HEK293T (cell line): ENCODE measurements at regions not wholly inside any gene's neighbourhood (a gene's known extent, or its start where the extent isn't known, plus 50 kb on each side); places are given as distances from the start of the nearest gene placed in this dataset.

ENCODE experiments used
- BHLHE40 ChIP-seq: fragments of 450-650 bp; IDR thresholded peaks from 2 replicates; pipeline ENCODE4 v1.6.1; 2016; ENCODE audit warnings: mild to moderate bottlenecking, moderate library complexity, borderline replicate concordance
- FOXK2 ChIP-seq: fragments of 450-650 bp; IDR thresholded peaks from 2 replicates; pipeline ENCODE4 v1.6.1; 2016; ENCODE audit warnings: mild to moderate bottlenecking
- FOXM1 ChIP-seq: fragments of 450-650 bp; IDR thresholded peaks from 2 replicates; pipeline ENCODE4 v1.6.1; 2017; ENCODE audit warnings: mild to moderate bottlenecking, borderline replicate concordance
- HDGF ChIP-seq: fragments of 450-650 bp; IDR thresholded peaks from 2 replicates; pipeline ENCODE4 v1.6.1; 2017; ENCODE audit warnings: antibody characterized with exemption, borderline replicate concordance
- SUZ12 ChIP-seq: fragments of 450-650 bp; IDR thresholded peaks from 2 replicates; pipeline ENCODE4 v1.6.1; 2016; ENCODE audit warnings: mild to moderate bottlenecking

DNA sequence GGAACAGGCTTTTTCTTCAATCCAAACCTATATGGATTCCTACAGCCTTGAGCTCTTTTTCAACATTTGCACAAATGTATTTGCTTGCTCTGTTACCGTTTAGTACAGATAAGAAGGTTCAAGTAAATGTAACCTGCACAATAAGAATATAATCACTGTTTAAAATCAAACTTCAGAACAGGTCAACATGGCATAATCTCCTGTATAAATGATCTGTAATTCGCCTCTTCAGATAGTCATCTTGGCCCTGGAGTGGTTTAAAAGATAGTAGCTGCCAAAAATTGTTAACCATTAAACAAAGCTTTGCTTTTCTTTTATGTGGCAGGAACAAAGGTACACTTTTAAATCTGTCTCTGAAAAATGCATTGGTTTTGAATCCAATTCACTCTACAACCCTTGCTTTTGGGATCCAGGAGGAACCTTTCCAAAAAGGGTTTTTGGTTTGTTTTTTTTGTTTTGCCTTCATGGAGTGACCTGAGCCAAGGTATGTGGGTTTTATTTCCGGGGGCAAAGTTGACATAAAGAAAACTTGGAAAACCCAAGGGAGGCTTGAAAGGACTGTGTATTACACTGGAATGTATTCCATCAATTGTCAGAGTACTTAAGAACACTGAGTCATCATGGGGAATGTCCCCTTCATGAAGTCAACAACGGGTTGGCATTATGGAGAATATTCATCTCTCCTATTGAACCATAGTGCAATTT, 210.4 kb upstream of the HCCS start:
- TF ChIP-seq FOXM1 (no peak), HDGF (no peak), FOXK2 (no peak), BHLHE40 (no peak), SUZ12 (no peak)
